ENCODE measurements at regions not wholly inside any gene's neighbourhood (a gene's known extent, or its start where the extent isn't known, plus 50 kb on each side); places are given as distances from the start of the nearest gene placed in this dataset.
"Not testable (repeated sequence)": the region's sequence is repeated elsewhere in the genome, so short reads cannot be mapped to it uniquely, and the experiment has no call there.

- no peak overlapping the region for H3K4me3 ChIP-seq
- intact Hi-C loops (cut with DNase I; ENCODE audit: low total_unique reads): no loop called here
- H3K9me3 ChIP-seq: no peaks in the 10 kb centered on the region
- no peak overlapping the region for H3K27ac ChIP-seq
- TF ChIP-seq CTCF (IDR thresholded peaks at IDR 0.05): no peak
- TF ChIP-seq POLR2A (IDR thresholded peaks at IDR 0.05): no peak
- no peak for DNase-seq
- no peaks in the 10 kb centered on the region for H3K36me3 ChIP-seq
- H3K4me1 ChIP-seq: no peaks in the 10 kb centered on the region
- H3K27me3 ChIP-seq: no peaks in the 10 kb centered on the region
Measured at GRCh38 chr11:110850846-110851245, 138.6 kb upstream of the ARHGAP20 start.

- H3K36me3 ChIP-seq; H3K4me3 ChIP-seq; H3K27ac ChIP-seq; DNase-seq; H3K4me1 ChIP-seq; H3K27me3 ChIP-seq; intact Hi-C loops (cut with DNase I; ENCODE audit: low total_unique reads); H3K9me3 ChIP-seq: not testable (repeated sequence)
Measured at GRCh38 chr11:110843053-110843452, 130.8 kb upstream of the ARHGAP20 start.

- no peak for DNase-seq
- Histone ChIP-seq H3K27ac (no peak overlapping the region), H3K9me3 (no peaks in the 10 kb centered on the region), H3K27me3 (no peaks in the 10 kb centered on the region), H3K36me3 (no peaks in the 10 kb centered on the region), H3K4me3 (no peak overlapping the region), H3K4me1 (no peaks in the 10 kb centered on the region)
- intact Hi-C loops (cut with DNase I; ENCODE audit: low total_unique reads): no loop called here
- TF ChIP-seq CTCF (IDR thresholded peaks at IDR 0.05) (no peak), POLR2A (IDR thresholded peaks at IDR 0.05) (no peak)
Measured at GRCh38 chr11:110838808-110839207, 126.6 kb upstream of the ARHGAP20 start.

GRCh38 chr11:110837603-110838002, 125.4 kb upstream of the ARHGAP20 start:
- no peak for DNase-seq

GRCh38 chr11:110835106-110835505, 122.9 kb upstream of the ARHGAP20 start:
- Histone ChIP-seq H3K4me1 (no peaks in the 10 kb centered on the region), H3K27me3 (no peaks in the 10 kb centered on the region), H3K36me3 (no peaks in the 10 kb centered on the region), H3K4me3 (no peak overlapping the region), H3K9me3 (no peaks in the 10 kb centered on the region), H3K27ac (no peak overlapping the region)
- TF ChIP-seq CTCF (IDR thresholded peaks at IDR 0.05) (no peak), POLR2A (IDR thresholded peaks at IDR 0.05) (no peak)
- intact Hi-C loops (cut with DNase I; ENCODE audit: low total_unique reads): no loop called here
- DNase-seq: no peak

More at GRCh38 chr11:110837603-110838002, 125.4 kb upstream of the ARHGAP20 start:
- Histone ChIP-seq H3K4me1 (no peaks in the 10 kb centered on the region), H3K9me3 (no peaks in the 10 kb centered on the region), H3K27me3 (no peaks in the 10 kb centered on the region), H3K4me3 (no peak overlapping the region), H3K36me3 (no peaks in the 10 kb centered on the region), H3K27ac (no peak overlapping the region)
- intact Hi-C loops (cut with DNase I; ENCODE audit: low total_unique reads): no loop called here
- TF ChIP-seq CTCF (IDR thresholded peaks at IDR 0.05) (no peak), POLR2A (IDR thresholded peaks at IDR 0.05) (no peak)

GRCh38 chr11:110833033-110833484, 120.8 kb upstream of the ARHGAP20 start:
- H3K4me3 ChIP-seq: no peak overlapping the region
- intact Hi-C loops (cut with DNase I; ENCODE audit: low total_unique reads): no loop called here
- H3K27ac ChIP-seq: no peak overlapping the region
- no peaks in the 10 kb centered on the region for H3K36me3 ChIP-seq
- no peak for DNase-seq
- no peaks in the 10 kb centered on the region for H3K4me1 ChIP-seq
- H3K9me3 ChIP-seq: no peaks in the 10 kb centered on the region
- H3K27me3 ChIP-seq: no peaks in the 10 kb centered on the region
- TF ChIP-seq CTCF (IDR thresholded peaks at IDR 0.05): no peak
- TF ChIP-seq POLR2A (IDR thresholded peaks at IDR 0.05): no peak

Data from uterus (tissue), 3 donors.